Activated CD4-positive, alpha-beta T cell treated with anti-CD3 and anti-CD28 coated beads, Interleukin-2, amount 10 ng/mL, durations not matched to agents 24 days and 14 days (primary cell): ENCODE measurements at regions not wholly inside any gene's neighbourhood (a gene's known extent, or its start where the extent isn't known, plus 50 kb on each side); places are given as distances from the start of the nearest gene placed in this dataset.

Experiments used
- DNase-seq: peaks from one replicate; pipeline ENCODE4 v3.0.0; 2022
- H3K27ac Mint-ChIP-seq: one replicate; pipeline ENCODE4 v1.8.0; 2022; ENCODE audit warnings: mild to moderate bottlenecking, mixed read lengths
- H3K27me3 Mint-ChIP-seq: one replicate; pipeline ENCODE4 v1.8.0; 2022; ENCODE audit warnings: mixed read lengths
- H3K36me3 Mint-ChIP-seq: one replicate; pipeline ENCODE4 v1.8.0; 2022; ENCODE audit warnings: low read depth, mild to moderate bottlenecking, mixed read lengths
- H3K4me1 Mint-ChIP-seq: one replicate; pipeline ENCODE4 v1.8.0; 2021; ENCODE audit warnings: mixed read lengths
- H3K4me3 Mint-ChIP-seq: one replicate; pipeline ENCODE4 v1.8.0; 2022; ENCODE audit warnings: mild to moderate bottlenecking, moderate library complexity, mixed read lengths
- H3K9me3 Mint-ChIP-seq: one replicate; pipeline ENCODE4 v1.8.0; 2021; ENCODE audit warnings: mixed read lengths
- intact Hi-C: fragments of 100-400 bp; cut with micrococcal nuclease; formaldehyde crosslinking; loops from one replicate; pipeline ENCODE4 v1.15.1; 2023

GRCh38 chr1:4594286-4594991 is 60.0 kb upstream of the AJAP1 start:
- DNase-seq: no peak
- intact Hi-C loops: no loop called here
- H3K4me1 Mint-ChIP-seq: no peaks in the 10 kb centered on the region
- no peak overlapping the region for H3K4me3 Mint-ChIP-seq
- H3K36me3 Mint-ChIP-seq: no peaks in the 10 kb centered on the region
- H3K27me3 Mint-ChIP-seq: no peaks in the 10 kb centered on the region
- no peaks in the 10 kb centered on the region for H3K9me3 Mint-ChIP-seq
- H3K27ac Mint-ChIP-seq: no peak overlapping the region

- Mint-ChIP-seq H3K4me1 (no peaks in the 10 kb centered on the region), H3K9me3 (no peaks in the 10 kb centered on the region), H3K27me3 (no peaks in the 10 kb centered on the region), H3K4me3 (no peak overlapping the region), H3K36me3 (no peaks in the 10 kb centered on the region), H3K27ac (no peak overlapping the region)
- no peak for DNase-seq
- intact Hi-C loops: no loop called here
Measured at GRCh38 chr1:4595341-4596225, 58.8 kb upstream of the AJAP1 start.

- no peak overlapping the region for H3K27ac Mint-ChIP-seq
- H3K4me1 Mint-ChIP-seq: no peaks in the 10 kb centered on the region
- H3K27me3 Mint-ChIP-seq: no peaks in the 10 kb centered on the region
- H3K36me3 Mint-ChIP-seq: no peaks in the 10 kb centered on the region
- no peak overlapping the region for H3K4me3 Mint-ChIP-seq
- intact Hi-C loops: no loop called here
- no peaks in the 10 kb centered on the region for H3K9me3 Mint-ChIP-seq
- DNase-seq: no peak
Measured at GRCh38 chr1:4596486-4596885, 57.9 kb upstream of the AJAP1 start.

- no peaks in the 10 kb centered on the region for H3K4me1 Mint-ChIP-seq
- no peak overlapping the region for H3K4me3 Mint-ChIP-seq
- no peaks in the 10 kb centered on the region for H3K36me3 Mint-ChIP-seq
- H3K27ac Mint-ChIP-seq: no peak overlapping the region
- no peaks in the 10 kb centered on the region for H3K27me3 Mint-ChIP-seq
- intact Hi-C loops: no loop called here
- no peaks in the 10 kb centered on the region for H3K9me3 Mint-ChIP-seq
- DNase-seq: no peak
Measured at GRCh38 chr1:4597020-4597419, 57.4 kb upstream of the AJAP1 start.

GRCh38 chr1:4598561-4598960 is 55.8 kb upstream of the AJAP1 start:
- DNase-seq: no peak
- H3K36me3 Mint-ChIP-seq: no peaks in the 10 kb centered on the region
- no peak overlapping the region for H3K27ac Mint-ChIP-seq
- peaks cover 3% of the 10 kb centered on the region for H3K27me3 Mint-ChIP-seq
- H3K4me3 Mint-ChIP-seq: no peak overlapping the region
- H3K9me3 Mint-ChIP-seq: no peaks in the 10 kb centered on the region
- intact Hi-C loops: no loop called here
- H3K4me1 Mint-ChIP-seq: no peaks in the 10 kb centered on the region

- no peaks in the 10 kb centered on the region for H3K9me3 Mint-ChIP-seq
- H3K27me3 Mint-ChIP-seq: peaks cover 6% of the 10 kb centered on the region
- no peaks in the 10 kb centered on the region for H3K4me1 Mint-ChIP-seq
- DNase-seq: no peak
- no peak overlapping the region for H3K27ac Mint-ChIP-seq
- intact Hi-C loops: no loop called here
- H3K36me3 Mint-ChIP-seq: no peaks in the 10 kb centered on the region
- H3K4me3 Mint-ChIP-seq: no peak overlapping the region
Measured at GRCh38 chr1:4599521-4599920, 54.9 kb upstream of the AJAP1 start.

GRCh38 chr1:4599951-4600481 is 54.4 kb upstream of the AJAP1 start:
- intact Hi-C loops: no loop called here
- H3K36me3 Mint-ChIP-seq: no peaks in the 10 kb centered on the region
- DNase-seq: no peak
- peaks cover 6% of the 10 kb centered on the region for H3K27me3 Mint-ChIP-seq
- H3K27ac Mint-ChIP-seq: no peak overlapping the region
- no peak overlapping the region for H3K4me3 Mint-ChIP-seq
- no peaks in the 10 kb centered on the region for H3K9me3 Mint-ChIP-seq
- H3K4me1 Mint-ChIP-seq: no peaks in the 10 kb centered on the region

- intact Hi-C loops: no loop called here
- H3K4me3 Mint-ChIP-seq: no peak overlapping the region
- H3K27me3 Mint-ChIP-seq: peaks cover 8% of the 10 kb centered on the region
- no peaks in the 10 kb centered on the region for H3K36me3 Mint-ChIP-seq
- H3K27ac Mint-ChIP-seq: no peak overlapping the region
- no peak for DNase-seq
- H3K4me1 Mint-ChIP-seq: no peaks in the 10 kb centered on the region
- no peaks in the 10 kb centered on the region for H3K9me3 Mint-ChIP-seq
Measured at GRCh38 chr1:4600615-4601460, 53.6 kb upstream of the AJAP1 start.

GRCh38 chr1:4601941-4602340 is 52.5 kb upstream of the AJAP1 start:
- Mint-ChIP-seq H3K27me3 (peaks cover 10% of the 10 kb centered on the region), H3K9me3 (no peaks in the 10 kb centered on the region), H3K36me3 (no peaks in the 10 kb centered on the region), H3K27ac (no peak overlapping the region), H3K4me3 (no peak overlapping the region), H3K4me1 (no peaks in the 10 kb centered on the region)
- intact Hi-C loops: no loop called here
- DNase-seq: no peak

- no peak for DNase-seq
- H3K27ac Mint-ChIP-seq: no peak overlapping the region
- no peaks in the 10 kb centered on the region for H3K9me3 Mint-ChIP-seq
- H3K4me3 Mint-ChIP-seq: no peak overlapping the region
- H3K27me3 Mint-ChIP-seq: peaks cover 10% of the 10 kb centered on the region
- intact Hi-C loops: no loop called here
- H3K36me3 Mint-ChIP-seq: no peaks in the 10 kb centered on the region
- H3K4me1 Mint-ChIP-seq: no peaks in the 10 kb centered on the region
Measured at GRCh38 chr1:4602462-4603294, 51.7 kb upstream of the AJAP1 start.

GRCh38 chr1:4603295-4604110 is 50.9 kb upstream of the AJAP1 start:
- H3K4me3 Mint-ChIP-seq: no peak overlapping the region
- no peaks in the 10 kb centered on the region for H3K9me3 Mint-ChIP-seq
- no peak for DNase-seq
- intact Hi-C loops: no loop called here
- H3K4me1 Mint-ChIP-seq: no peaks in the 10 kb centered on the region
- no peak overlapping the region for H3K27ac Mint-ChIP-seq
- H3K27me3 Mint-ChIP-seq: peaks cover 10% of the 10 kb centered on the region
- H3K36me3 Mint-ChIP-seq: no peaks in the 10 kb centered on the region
